ENCODE measurements at regions not wholly inside any gene's neighbourhood (a gene's known extent, or its start where the extent isn't known, plus 50 kb on each side); places are given as distances from the start of the nearest gene placed in this dataset.
"Not testable (repeated sequence)": the region's sequence is repeated elsewhere in the genome, so short reads cannot be mapped to it uniquely, and the experiment has no call there.

DNA sequence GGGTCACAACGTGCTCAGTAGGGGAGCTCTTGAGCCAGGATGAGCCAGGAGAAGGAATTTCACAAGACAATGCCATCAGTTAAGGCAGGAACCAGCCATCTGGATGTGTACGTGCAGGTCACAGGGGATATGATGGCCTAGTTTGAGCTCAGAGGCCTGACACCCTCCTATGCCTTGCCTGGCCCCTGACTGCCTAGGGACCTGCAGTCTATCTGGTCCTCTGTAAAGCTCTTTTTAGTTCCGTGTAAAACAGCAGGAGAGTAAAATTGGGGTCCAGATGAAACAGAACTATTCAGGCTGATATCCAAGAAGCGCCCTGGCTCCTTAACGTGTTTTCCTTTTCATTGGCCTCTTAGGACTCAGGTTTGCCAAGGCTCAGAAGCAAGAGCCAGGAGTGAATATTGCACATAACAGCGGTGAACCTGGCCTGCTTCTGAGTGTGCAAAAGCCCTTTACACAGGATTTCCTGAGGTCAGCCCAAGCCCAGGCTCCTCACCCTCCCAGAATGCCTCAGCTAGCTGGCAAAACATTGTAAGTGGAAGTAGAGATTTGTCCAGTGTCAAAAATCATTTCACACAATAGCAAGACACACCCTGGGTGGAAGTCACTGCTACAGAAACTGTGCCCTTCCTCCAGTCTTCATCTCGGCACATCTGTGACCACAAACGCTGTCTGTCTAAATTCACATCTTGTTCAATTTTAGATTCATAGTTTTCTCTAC lies 777.2 kb downstream of the UQCRFS1 start:
- ChIA-PET CTCF (no interaction called here), POLR2A (no interaction called here)
- no peaks in the 10 kb centered on the region for H3K4me1 ChIP-seq (ENCODE audit: insufficient read depth, low read length)
- H3K9me3 ChIP-seq (ENCODE audit: low read length) = no peaks in the 10 kb centered on the region
- H3K27me3 ChIP-seq (ENCODE audit: insufficient read depth, low read length, poor library complexity, severe bottlenecking) = no peaks in the 10 kb centered on the region
- peaks cover 0 to 5% of the 10 kb centered on the region in 2 donors for H3K27me3 Mint-ChIP-seq
- H3K4me3 Mint-ChIP-seq = peak overlapping the region in 4 of 7 donors; percentile 26 to 62 (median 44)
- no peak overlapping the region for H3K27ac ChIP-seq (ENCODE audit: low read depth, low read length)
- H3K4me1 Mint-ChIP-seq = peaks cover 0 to 24% (median 20%) of the 10 kb centered on the region in 3 donors
- H3K27ac Mint-ChIP-seq = peak overlapping the region in 7 of 8 donors; percentile 57 to 93 (median 77)
- H3K9me3 Mint-ChIP-seq = peaks cover 0 to 16% (median 8%) of the 10 kb centered on the region in 5 donors
- no peaks in the 10 kb centered on the region for H3K36me3 Mint-ChIP-seq
- H3K4me3 ChIP-seq (ENCODE audit: low read length) = no peak overlapping the region
- DNase-seq = no peak
- H3K36me3 ChIP-seq (ENCODE audit: insufficient read depth, low read length) = no peaks in the 10 kb centered on the region

- CTCF ChIA-PET = not testable (repeated sequence)
These were observed 778.2 kb downstream of the UQCRFS1 start for GRCh38 chr19:28434794-28435193.

GRCh38 chr19:28434365-28434764 lies 778.6 kb downstream of the UQCRFS1 start:
- H3K36me3 ChIP-seq (ENCODE audit: insufficient read depth, low read length); H3K4me3 ChIP-seq (ENCODE audit: low read length); H3K36me3 Mint-ChIP-seq; DNase-seq; H3K27me3 Mint-ChIP-seq; H3K4me1 ChIP-seq (ENCODE audit: insufficient read depth, low read length); CTCF ChIA-PET; POLR2A ChIA-PET; H3K27ac ChIP-seq (ENCODE audit: low read depth, low read length); H3K27me3 ChIP-seq (ENCODE audit: insufficient read depth, low read length, poor library complexity, severe bottlenecking); H3K9me3 ChIP-seq (ENCODE audit: low read length); H3K4me3 Mint-ChIP-seq: not testable (repeated sequence)
- peaks cover 0 to 16% (median 8%) of the 10 kb centered on the region in 5 donors for H3K9me3 Mint-ChIP-seq
- peak overlapping the region in 5 of 8 donors; percentile 37 to 82 (median 38) for H3K27ac Mint-ChIP-seq
- H3K4me1 Mint-ChIP-seq = peaks cover 0 to 24% (median 20%) of the 10 kb centered on the region in 3 donors

More at GRCh38 chr19:28434794-28435193, 778.2 kb downstream of the UQCRFS1 start:
- peaks cover 0 to 24% (median 20%) of the 10 kb centered on the region in 3 donors for H3K4me1 Mint-ChIP-seq
- DNase-seq; POLR2A ChIA-PET; H3K4me1 ChIP-seq (ENCODE audit: insufficient read depth, low read length); H3K9me3 ChIP-seq (ENCODE audit: low read length); H3K4me3 ChIP-seq (ENCODE audit: low read length); H3K36me3 Mint-ChIP-seq; H3K27me3 Mint-ChIP-seq; H3K27ac ChIP-seq (ENCODE audit: low read depth, low read length); H3K36me3 ChIP-seq (ENCODE audit: insufficient read depth, low read length); H3K27me3 ChIP-seq (ENCODE audit: insufficient read depth, low read length, poor library complexity, severe bottlenecking): not testable (repeated sequence)
- H3K9me3 Mint-ChIP-seq = peaks cover 0 to 16% (median 8%) of the 10 kb centered on the region in 5 donors
- H3K4me3 Mint-ChIP-seq = peak overlapping the region in 1 of 7 donors; percentile 62
- H3K27ac Mint-ChIP-seq = peak overlapping the region in 5 of 8 donors; percentile 37 to 87 (median 66)

GRCh38 chr19:28433166-28433565 lies 779.8 kb downstream of the UQCRFS1 start:
- H3K36me3 Mint-ChIP-seq; H3K9me3 ChIP-seq (ENCODE audit: low read length); H3K36me3 ChIP-seq (ENCODE audit: insufficient read depth, low read length); H3K4me3 ChIP-seq (ENCODE audit: low read length); CTCF ChIA-PET; H3K4me3 Mint-ChIP-seq; H3K27me3 ChIP-seq (ENCODE audit: insufficient read depth, low read length, poor library complexity, severe bottlenecking); H3K27me3 Mint-ChIP-seq; H3K4me1 ChIP-seq (ENCODE audit: insufficient read depth, low read length); POLR2A ChIA-PET; H3K27ac ChIP-seq (ENCODE audit: low read depth, low read length); DNase-seq: not testable (repeated sequence)
- Mint-ChIP-seq H3K4me1 (peaks cover 0 to 24% (median 20%) of the 10 kb centered on the region in 3 donors), H3K9me3 (peaks cover 0 to 16% (median 8%) of the 10 kb centered on the region in 5 donors), H3K27ac (peak overlapping the region in 1 of 8 donors; percentile 2)

- Histone ChIP-seq H3K27ac (ENCODE audit: low read depth, low read length) (no peak overlapping the region), H3K36me3 (ENCODE audit: insufficient read depth, low read length) (no peaks in the 10 kb centered on the region), H3K4me3 (ENCODE audit: low read length) (no peak overlapping the region), H3K27me3 (ENCODE audit: insufficient read depth, low read length, poor library complexity, severe bottlenecking) (no peaks in the 10 kb centered on the region), H3K4me1 (ENCODE audit: insufficient read depth, low read length) (no peaks in the 10 kb centered on the region), H3K9me3 (ENCODE audit: low read length) (no peaks in the 10 kb centered on the region)
- peaks cover 0 to 16% (median 8%) of the 10 kb centered on the region in 5 donors for H3K9me3 Mint-ChIP-seq
- DNase-seq = no peak
- H3K4me3 Mint-ChIP-seq = no peak overlapping the region
- POLR2A ChIA-PET = no interaction called here
- CTCF ChIA-PET = no interaction called here
- H3K36me3 Mint-ChIP-seq = no peaks in the 10 kb centered on the region
- peaks cover 0 to 12% of the 10 kb centered on the region in 2 donors for H3K27me3 Mint-ChIP-seq
- no peak overlapping the region for H3K27ac Mint-ChIP-seq
- peaks cover 0 to 4% (median 2%) of the 10 kb centered on the region in 3 donors for H3K4me1 Mint-ChIP-seq
These were observed 782.7 kb downstream of the UQCRFS1 start for GRCh38 chr19:28430214-28430613.

- peaks cover 0 to 10% of the 10 kb centered on the region in 2 donors for H3K27me3 Mint-ChIP-seq
- POLR2A ChIA-PET = no interaction called here
- no peak overlapping the region for H3K4me3 Mint-ChIP-seq
- H3K9me3 ChIP-seq (ENCODE audit: low read length) = no peaks in the 10 kb centered on the region
- no peak for DNase-seq
- H3K27ac Mint-ChIP-seq = no peak overlapping the region
- no peaks in the 10 kb centered on the region for H3K36me3 ChIP-seq (ENCODE audit: insufficient read depth, low read length)
- H3K27ac ChIP-seq (ENCODE audit: low read depth, low read length) = no peak overlapping the region
- no peaks in the 10 kb centered on the region for H3K4me1 Mint-ChIP-seq
- no peaks in the 10 kb centered on the region for H3K27me3 ChIP-seq (ENCODE audit: insufficient read depth, low read length, poor library complexity, severe bottlenecking)
- no peaks in the 10 kb centered on the region for H3K36me3 Mint-ChIP-seq
- CTCF ChIA-PET = no interaction called here
- H3K4me1 ChIP-seq (ENCODE audit: insufficient read depth, low read length) = no peaks in the 10 kb centered on the region
- H3K9me3 Mint-ChIP-seq = peaks cover 0 to 15% (median 8%) of the 10 kb centered on the region in 5 donors
- H3K4me3 ChIP-seq (ENCODE audit: low read length) = no peak overlapping the region
These were observed 783.6 kb downstream of the UQCRFS1 start for GRCh38 chr19:28429356-28429755.

GRCh38 chr19:28428663-28429348 lies 784.1 kb downstream of the UQCRFS1 start:
- no peak for DNase-seq
- Mint-ChIP-seq H3K9me3 (peaks cover 0 to 15% (median 10%) of the 10 kb centered on the region in 5 donors), H3K4me3 (no peak overlapping the region), H3K27me3 (peaks cover 0 to 10% of the 10 kb centered on the region in 2 donors), H3K36me3 (no peaks in the 10 kb centered on the region), H3K27ac (no peak overlapping the region), H3K4me1 (no peaks in the 10 kb centered on the region)
- no peaks in the 10 kb centered on the region for H3K36me3 ChIP-seq (ENCODE audit: insufficient read depth, low read length)
- ChIA-PET POLR2A (no interaction called here), CTCF (no interaction called here)
- no peaks in the 10 kb centered on the region for H3K4me1 ChIP-seq (ENCODE audit: insufficient read depth, low read length)
- H3K27me3 ChIP-seq (ENCODE audit: insufficient read depth, low read length, poor library complexity, severe bottlenecking) = no peaks in the 10 kb centered on the region
- H3K4me3 ChIP-seq (ENCODE audit: low read length) = no peak overlapping the region
- H3K27ac ChIP-seq (ENCODE audit: low read depth, low read length) = no peak overlapping the region
- H3K9me3 ChIP-seq (ENCODE audit: low read length) = no peaks in the 10 kb centered on the region

GRCh38 chr19:28427376-28428083 lies 785.4 kb downstream of the UQCRFS1 start:
- H3K4me3 ChIP-seq (ENCODE audit: low read length) = no peak overlapping the region
- POLR2A ChIA-PET = no interaction called here
- DNase-seq = no peak

More at GRCh38 chr19:28427376-28428083, 785.4 kb downstream of the UQCRFS1 start:
- peaks cover 0 to 10% of the 10 kb centered on the region in 2 donors for H3K27me3 Mint-ChIP-seq
- Histone ChIP-seq H3K27ac (ENCODE audit: low read depth, low read length) (no peak overlapping the region), H3K36me3 (ENCODE audit: insufficient read depth, low read length) (no peaks in the 10 kb centered on the region), H3K9me3 (ENCODE audit: low read length) (no peaks in the 10 kb centered on the region), H3K27me3 (ENCODE audit: insufficient read depth, low read length, poor library complexity, severe bottlenecking) (no peaks in the 10 kb centered on the region), H3K4me1 (ENCODE audit: insufficient read depth, low read length) (no peaks in the 10 kb centered on the region)
- no peaks in the 10 kb centered on the region for H3K36me3 Mint-ChIP-seq
- CTCF ChIA-PET = no interaction called here
- peaks cover 0 to 10% (median 2%) of the 10 kb centered on the region in 5 donors for H3K9me3 Mint-ChIP-seq
- no peak overlapping the region for H3K4me3 Mint-ChIP-seq
- H3K4me1 Mint-ChIP-seq = no peaks in the 10 kb centered on the region
- no peak overlapping the region for H3K27ac Mint-ChIP-seq

All from CD8-positive, alpha-beta memory T cell (primary cell).